A673 (cell line): ENCODE measurements at regions not wholly inside any gene's neighbourhood (a gene's known extent, or its start where the extent isn't known, plus 50 kb on each side); places are given as distances from the start of the nearest gene placed in this dataset.

Source experiments
- BruUV-seq: library from RNA; stranded (reverse); fragments of 400-500 nt; replicated peaks from 2 replicates; lab custom pipeline; 2021; lab: Mats Ljungman, UMichigan
- CTCF ChIA-PET: fragments of 300-600 bp; sonication (Branson Sonifier 250); formaldehyde crosslinking; loops from one replicate; lab custom pipeline; 2022; ENCODE audit warnings: antibody characterized with exemption; lab: Charles Lee
- POLR2A ChIA-PET: fragments of 300-600 bp; sonication (Branson Sonifier 250); formaldehyde crosslinking; loops from one replicate; lab custom pipeline; 2022; ENCODE audit warnings: antibody characterized with exemption; ENCODE audit not compliant: low non-redundant PET; lab: Charles Lee
- DNase-seq: peaks from one replicate; pipeline ENCODE4 v3.0.0-alpha.2; 2015; ENCODE audit warnings: low spot score
- H3K27ac ChIP-seq: fragments of 200-600 bp; sonication (generic); 2 replicates; pipeline ENCODE4 v1.5.1; 2016; ENCODE audit warnings: mixed run types, low read depth, mild to moderate bottlenecking, mixed read lengths, antibody characterized with exemption, low read length; ENCODE audit not compliant: poor library complexity, severe bottlenecking
- H3K27me3 ChIP-seq: fragments of 200-600 bp; sonication (generic); replicated peaks from 2 replicates; pipeline ENCODE4 v1.6.1; 2017; ENCODE audit warnings: mixed run types, low read depth, mild to moderate bottlenecking, mixed read lengths, antibody characterized with exemption, low read length; ENCODE audit not compliant: insufficient read depth, poor library complexity
- H3K36me3 ChIP-seq: fragments of 200-600 bp; sonication (generic); 2 replicates; pipeline ENCODE4 v1.6.1; 2016; ENCODE audit warnings: mixed run types, mild to moderate bottlenecking, mixed read lengths, antibody characterized with exemption, low read length; ENCODE audit not compliant: insufficient read depth, poor library complexity, severe bottlenecking
- H3K4me1 ChIP-seq: fragments of 200-600 bp; sonication (generic); 2 replicates; pipeline ENCODE4 v1.6.1; 2017; ENCODE audit warnings: mixed run types, mild to moderate bottlenecking, mixed read lengths, antibody characterized with exemption, low read length; ENCODE audit not compliant: insufficient read depth, poor library complexity, severe bottlenecking
- H3K4me3 ChIP-seq: fragments of 200-600 bp; sonication (generic); 2 replicates; pipeline ENCODE4 v1.5.1; 2016; ENCODE audit warnings: low read depth, mixed run types, mild to moderate bottlenecking, mixed read lengths, low read length; ENCODE audit not compliant: poor library complexity, severe bottlenecking
- H3K9me3 ChIP-seq: fragments of 200-600 bp; sonication (generic); 2 replicates; pipeline ENCODE4 v1.6.1; 2016; ENCODE audit warnings: mixed run types, low read depth, mild to moderate bottlenecking, mixed read lengths, antibody characterized with exemption, low read length; ENCODE audit not compliant: poor library complexity, severe bottlenecking
- CTCF ChIP-seq: fragments of 300-800, 200-600 bp; sonication (generic); conservative IDR thresholded peaks from 2 replicates; pipeline ENCODE4 v1.5.1; 2017; ENCODE audit warnings: low read depth, mild to moderate bottlenecking, antibody characterized with exemption, low read length, moderate library complexity, mixed read lengths
- EZH2 ChIP-seq: fragments of 200-600 bp; sonication (generic); IDR thresholded peaks from 2 replicates; pipeline ENCODE4 v1.6.1; 2017; ENCODE audit warnings: borderline replicate concordance, low read depth, mild to moderate bottlenecking, mixed read lengths, antibody characterized with exemption, low read length; ENCODE audit not compliant: poor library complexity, severe bottlenecking
- intact Hi-C: fragments of 100-400 bp; cut with micrococcal nuclease; formaldehyde crosslinking; loops from one replicate; pipeline ENCODE4 v1.10.0; 2022; ENCODE audit not compliant: unreplicated experiment

- TF ChIP-seq EZH2: no peak
- TF ChIP-seq CTCF: no peak
- H3K27me3 ChIP-seq: no peaks in the 10 kb centered on the region
- ChIA-PET CTCF (no interaction called here), POLR2A (no interaction called here)
- no peaks in the 10 kb centered on the region for H3K9me3 ChIP-seq
- no peak overlapping the region for H3K4me3 ChIP-seq
- no peak for DNase-seq
- intact Hi-C loops: loop anchor here (10.0 kb wide), 1 partner anchor 765 kb away; no protein-coding TSS in a partner anchor
- no peaks in the 10 kb centered on the region for H3K4me1 ChIP-seq
- H3K27ac ChIP-seq: no peak overlapping the region
- no TSS peak for BruUV-seq
- no peaks in the 10 kb centered on the region for H3K36me3 ChIP-seq
Measured at GRCh38 chr14:53409969-53410368, 256.8 kb upstream of the DDHD1 start.

- POLR2A ChIA-PET: no interaction called here
- CTCF ChIA-PET: no interaction called here
- BruUV-seq: no TSS peak
- TF ChIP-seq EZH2 (no peak), CTCF (no peak)
- no peak for DNase-seq
- Histone ChIP-seq H3K27me3 (no peaks in the 10 kb centered on the region), H3K4me3 (no peak overlapping the region), H3K36me3 (no peaks in the 10 kb centered on the region), H3K9me3 (no peaks in the 10 kb centered on the region), H3K4me1 (no peaks in the 10 kb centered on the region), H3K27ac (no peak overlapping the region)
- intact Hi-C loops: no loop called here
Measured at GRCh38 chr14:53409289-53409688, 256.2 kb upstream of the DDHD1 start.

- no peak overlapping the region for H3K4me3 ChIP-seq
- ChIA-PET POLR2A (no interaction called here), CTCF (no interaction called here)
- no peaks in the 10 kb centered on the region for H3K27me3 ChIP-seq
- DNase-seq: no peak
- BruUV-seq: no TSS peak
- intact Hi-C loops: no loop called here
- H3K9me3 ChIP-seq: no peaks in the 10 kb centered on the region
- H3K27ac ChIP-seq: no peak overlapping the region
- no peaks in the 10 kb centered on the region for H3K36me3 ChIP-seq
- TF ChIP-seq CTCF: no peak
- no peak for TF ChIP-seq EZH2
- no peaks in the 10 kb centered on the region for H3K4me1 ChIP-seq
Measured at GRCh38 chr14:53408175-53408879, 255.2 kb upstream of the DDHD1 start.
